Mucosa of rectum (tissue), 2 donors: ENCODE measurements at regions not wholly inside any gene's neighbourhood (a gene's known extent, or its start where the extent isn't known, plus 50 kb on each side); places are given as distances from the start of the nearest gene placed in this dataset.

Experiments
- H3K27ac ChIP-seq, 2 donors: one replicate each; pipeline ENCODE4 v1.7.0; 2013; ENCODE audit warnings: inconsistent platforms in 2 of 2, low read depth in 2 of 2, low read length in 2 of 2
- H3K27me3 ChIP-seq, 2 donors: one replicate each; pipeline ENCODE4 v1.7.0; 2013; ENCODE audit warnings: low read length in 2 of 2; ENCODE audit not compliant: control insufficient read depth in 2 of 2, insufficient read depth in 2 of 2
- H3K36me3 ChIP-seq, 2 donors: one replicate each; pipeline ENCODE4 v1.7.0; 2013; ENCODE audit warnings: low read length in 2 of 2; ENCODE audit not compliant: control insufficient read depth in 2 of 2, insufficient read depth in 2 of 2
- H3K4me1 ChIP-seq, 2 donors: one replicate each; pipeline ENCODE4 v1.7.0; 2013; ENCODE audit warnings: low read length in 2 of 2, mild to moderate bottlenecking in 1 of 2; ENCODE audit not compliant: control insufficient read depth in 2 of 2, insufficient read depth in 2 of 2
- H3K4me3 ChIP-seq, 2 donors: one replicate each; pipeline ENCODE4 v1.7.0; 2013; ENCODE audit warnings: low read length in 2 of 2
- H3K9ac ChIP-seq, 2 donors: one replicate each; pipeline ENCODE4 v1.7.0; 2013; ENCODE audit warnings: low read length in 2 of 2, low read depth in 1 of 2, mild to moderate bottlenecking in 1 of 2
- H3K9me3 ChIP-seq, 2 donors: one replicate each; pipeline ENCODE4 v1.7.0; 2013; ENCODE audit warnings: low read length in 2 of 2; ENCODE audit not compliant: control insufficient read depth in 2 of 2
- donor health status: healthy.
- donor health status: Normal muscosa, but diverticular disease.

DNA sequence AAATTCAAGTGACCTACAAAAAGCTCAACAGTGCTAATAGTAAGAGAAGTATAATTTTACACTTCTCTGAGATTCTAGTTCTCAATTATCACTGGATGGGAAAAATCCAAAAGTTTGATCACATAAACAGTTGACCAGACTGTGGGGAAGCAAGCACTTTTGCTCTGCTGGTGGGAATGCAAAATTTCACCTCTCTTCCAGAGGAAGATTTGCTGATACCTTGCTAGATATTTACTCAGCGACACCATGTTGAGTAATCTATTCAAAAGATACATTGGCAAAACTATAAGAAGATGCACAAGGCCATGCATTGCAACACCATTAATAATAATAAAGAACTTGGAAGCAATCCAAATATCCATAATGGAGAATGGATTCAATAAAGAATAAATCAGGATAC is 204.4 kb downstream of the MREG start:
- Histone ChIP-seq H3K27ac (no peak overlapping the region), H3K27me3 (no peaks in the 10 kb centered on the region), H3K4me3 (no peak overlapping the region)

GRCh38 chr2:215808194-215808593 is 205.2 kb downstream of the MREG start:
- Histone ChIP-seq H3K9me3 (peaks cover 0 to 3% of the 10 kb centered on the region in 2 donors), H3K4me3 (no peak overlapping the region), H3K36me3 (no peaks in the 10 kb centered on the region), H3K27ac (no peak overlapping the region), H3K27me3 (no peaks in the 10 kb centered on the region), H3K4me1 (no peaks in the 10 kb centered on the region), H3K9ac (no peak overlapping the region)

More for the DNA sequence above, 204.4 kb downstream of the MREG start:
- Histone ChIP-seq H3K4me1 (no peaks in the 10 kb centered on the region), H3K9me3 (no peaks in the 10 kb centered on the region), H3K36me3 (no peaks in the 10 kb centered on the region), H3K9ac (no peak overlapping the region)

GRCh38 chr2:215805493-215805892 is 207.9 kb downstream of the MREG start:
- Histone ChIP-seq H3K9ac (no peak overlapping the region), H3K9me3 (peaks cover 0 to 3% of the 10 kb centered on the region in 2 donors), H3K27me3 (no peaks in the 10 kb centered on the region), H3K4me3 (no peak overlapping the region), H3K36me3 (no peaks in the 10 kb centered on the region), H3K27ac (no peak overlapping the region), H3K4me1 (no peaks in the 10 kb centered on the region)

- Histone ChIP-seq H3K4me3 (no peak overlapping the region), H3K9me3 (peaks cover 0 to 3% of the 10 kb centered on the region in 2 donors), H3K36me3 (no peaks in the 10 kb centered on the region), H3K27me3 (no peaks in the 10 kb centered on the region), H3K27ac (no peak overlapping the region), H3K9ac (no peak overlapping the region), H3K4me1 (no peaks in the 10 kb centered on the region)
Observed at GRCh38 chr2:215803150-215803549, 210.2 kb downstream of the MREG start.

GRCh38 chr2:215799194-215799593 is 214.2 kb downstream of the MREG start:
- Histone ChIP-seq H3K36me3 (no peaks in the 10 kb centered on the region), H3K4me3 (no peak overlapping the region), H3K27me3 (no peaks in the 10 kb centered on the region), H3K9me3 (peaks cover 0 to 5% of the 10 kb centered on the region in 2 donors), H3K9ac (no peak overlapping the region), H3K27ac (no peak overlapping the region), H3K4me1 (no peaks in the 10 kb centered on the region)

GRCh38 chr2:215797676-215798075 is 215.7 kb downstream of the MREG start:
- Histone ChIP-seq H3K27ac (no peak overlapping the region), H3K27me3 (no peaks in the 10 kb centered on the region)

GRCh38 chr2:215796140-215796855 is 217.1 kb downstream of the MREG start:
- no peak overlapping the region for H3K27ac ChIP-seq
- H3K4me1 ChIP-seq: no peaks in the 10 kb centered on the region
- H3K36me3 ChIP-seq: no peaks in the 10 kb centered on the region
- H3K9ac ChIP-seq: no peak overlapping the region
- no peak overlapping the region for H3K4me3 ChIP-seq
- peaks cover 0 to 5% of the 10 kb centered on the region in 2 donors for H3K9me3 ChIP-seq
- H3K27me3 ChIP-seq: no peaks in the 10 kb centered on the region

More at GRCh38 chr2:215797676-215798075, 215.7 kb downstream of the MREG start:
- Histone ChIP-seq H3K4me1 (no peaks in the 10 kb centered on the region), H3K9ac (no peak overlapping the region), H3K36me3 (no peaks in the 10 kb centered on the region), H3K9me3 (peaks cover 0 to 5% of the 10 kb centered on the region in 2 donors), H3K4me3 (no peak overlapping the region)

DNA sequence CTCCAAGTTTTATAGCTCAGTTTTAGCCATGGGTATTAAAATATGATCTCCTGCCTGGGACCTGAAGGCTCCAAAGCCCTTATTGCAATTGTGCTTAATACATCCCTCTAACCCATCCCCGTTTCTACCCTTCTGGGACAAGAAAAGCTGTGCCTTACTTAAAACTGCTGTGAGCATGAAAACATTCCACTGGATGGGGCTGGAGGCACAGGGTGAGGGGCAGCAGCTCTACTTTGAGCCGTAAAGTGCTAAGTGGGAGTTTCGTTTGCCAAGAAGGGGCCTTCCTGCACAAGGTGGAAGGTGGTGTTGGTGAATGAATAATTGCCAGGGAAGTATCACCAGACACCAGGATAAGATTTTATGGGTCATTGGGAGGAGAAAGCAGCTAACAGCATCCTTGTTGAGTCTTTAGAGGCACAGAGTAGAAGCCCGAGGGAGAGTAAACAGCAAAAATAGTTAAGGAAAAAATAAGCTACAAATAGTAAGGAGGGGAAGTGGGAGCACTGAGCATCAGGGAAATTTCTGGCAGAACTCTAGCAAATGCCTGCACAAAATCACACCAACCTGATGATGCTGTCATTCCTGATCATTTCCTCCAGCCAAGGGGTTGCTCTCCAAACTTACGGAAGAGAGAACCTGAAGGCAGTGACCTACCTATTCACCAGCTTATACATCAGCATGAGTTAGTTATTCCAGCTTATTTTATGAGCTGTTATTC is 218.4 kb downstream of the MREG start:
- no peak overlapping the region for H3K27ac ChIP-seq

GRCh38 chr2:215793747-215794595 is 219.4 kb downstream of the MREG start:
- H3K27me3 ChIP-seq: no peaks in the 10 kb centered on the region
- H3K9me3 ChIP-seq: peaks cover 0 to 5% of the 10 kb centered on the region in 2 donors
- H3K27ac ChIP-seq: no peak overlapping the region
- no peak overlapping the region for H3K4me3 ChIP-seq
- H3K36me3 ChIP-seq: no peaks in the 10 kb centered on the region
- no peaks in the 10 kb centered on the region for H3K4me1 ChIP-seq
- no peak overlapping the region for H3K9ac ChIP-seq

More for the DNA sequence above, 218.4 kb downstream of the MREG start:
- no peaks in the 10 kb centered on the region for H3K36me3 ChIP-seq
- no peak overlapping the region for H3K4me3 ChIP-seq
- peaks cover 0 to 5% of the 10 kb centered on the region in 2 donors for H3K9me3 ChIP-seq
- H3K4me1 ChIP-seq: no peaks in the 10 kb centered on the region
- H3K9ac ChIP-seq: no peak overlapping the region
- no peaks in the 10 kb centered on the region for H3K27me3 ChIP-seq
